AG04449 (cell line): ENCODE measurements at regions not wholly inside any gene's neighbourhood (a gene's known extent, or its start where the extent isn't known, plus 50 kb on each side); places are given as distances from the start of the nearest gene placed in this dataset.
"Not testable (repeated sequence)": the region's sequence is repeated elsewhere in the genome, so short reads cannot be mapped to it uniquely, and the experiment has no call there.

Experiments used
- CTCF ChIA-PET: fragments of 350-600 bp; formaldehyde crosslinking; extraction: SDS; loops from one replicate; lab custom pipeline; 2021; ENCODE audit warnings: antibody characterized with exemption; lab: Yijun Ruan, JAX
- POLR2A ChIA-PET: fragments of 400-600, 350-600 bp; formaldehyde crosslinking; extraction: SDS; loops from one replicate; lab custom pipeline; 2020; ENCODE audit warnings: antibody characterized with exemption, inconsistent platforms; lab: Yijun Ruan, JAX
- DNase-seq: peaks from one replicate; pipeline ENCODE4 v3.0.0-alpha.2; 2010; ENCODE audit warnings: low read depth, low spot score
- H3K4me3 ChIP-seq: 2 replicates; pipeline ENCODE4 v1.5.1; 2011; ENCODE audit warnings: low read depth, mild to moderate bottlenecking, control low read depth, low read length
- TF ChIP-seq, protein P1 (sequence below): IDR thresholded peaks from one replicate; pipeline ENCODE4 v1.5.1; 2011; ENCODE audit warnings: mild to moderate bottlenecking, moderate library complexity, low read length, control low read depth, inconsistent platforms; ENCODE audit not compliant: insufficient read depth; ENCODE audit errors: missing control alignments

DNA sequence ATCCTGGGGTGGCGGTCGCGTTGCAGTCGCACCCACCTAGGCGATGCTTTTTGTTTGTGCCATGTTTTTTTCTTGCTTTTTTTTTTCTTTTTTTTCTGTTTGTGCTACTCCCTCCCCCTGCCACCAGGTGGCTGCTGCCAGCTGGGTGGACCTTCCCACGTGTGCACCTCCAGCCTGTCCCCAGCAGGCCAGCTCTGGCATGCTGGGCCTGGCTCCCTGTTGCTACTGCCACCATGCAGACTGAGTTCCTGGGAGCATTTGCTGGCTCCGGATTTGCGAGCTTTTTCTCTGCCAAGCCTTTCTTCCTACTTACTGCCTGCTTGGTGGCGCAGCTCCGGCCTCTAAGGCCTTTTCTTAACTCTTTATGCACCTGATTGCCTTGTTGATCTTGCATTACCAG lies 161.2 kb upstream of the WDFY3 start:
- POLR2A ChIA-PET = no interaction called here
- CTCF ChIA-PET = interaction anchor here (1.0 to 2.1 kb wide), 4 partner anchors 10 to 20 kb away, joined by 3 to 5 read pairs (median 4); no protein-coding TSS in a partner anchor
- H3K4me3 ChIP-seq = no peak overlapping the region
- TF ChIP-seq, protein P1, sequence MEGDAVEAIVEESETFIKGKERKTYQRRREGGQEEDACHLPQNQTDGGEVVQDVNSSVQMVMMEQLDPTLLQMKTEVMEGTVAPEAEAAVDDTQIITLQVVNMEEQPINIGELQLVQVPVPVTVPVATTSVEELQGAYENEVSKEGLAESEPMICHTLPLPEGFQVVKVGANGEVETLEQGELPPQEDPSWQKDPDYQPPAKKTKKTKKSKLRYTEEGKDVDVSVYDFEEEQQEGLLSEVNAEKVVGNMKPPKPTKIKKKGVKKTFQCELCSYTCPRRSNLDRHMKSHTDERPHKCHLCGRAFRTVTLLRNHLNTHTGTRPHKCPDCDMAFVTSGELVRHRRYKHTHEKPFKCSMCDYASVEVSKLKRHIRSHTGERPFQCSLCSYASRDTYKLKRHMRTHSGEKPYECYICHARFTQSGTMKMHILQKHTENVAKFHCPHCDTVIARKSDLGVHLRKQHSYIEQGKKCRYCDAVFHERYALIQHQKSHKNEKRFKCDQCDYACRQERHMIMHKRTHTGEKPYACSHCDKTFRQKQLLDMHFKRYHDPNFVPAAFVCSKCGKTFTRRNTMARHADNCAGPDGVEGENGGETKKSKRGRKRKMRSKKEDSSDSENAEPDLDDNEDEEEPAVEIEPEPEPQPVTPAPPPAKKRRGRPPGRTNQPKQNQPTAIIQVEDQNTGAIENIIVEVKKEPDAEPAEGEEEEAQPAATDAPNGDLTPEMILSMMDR = peak; percentile 59
- DNase-seq = no peak

DNA sequence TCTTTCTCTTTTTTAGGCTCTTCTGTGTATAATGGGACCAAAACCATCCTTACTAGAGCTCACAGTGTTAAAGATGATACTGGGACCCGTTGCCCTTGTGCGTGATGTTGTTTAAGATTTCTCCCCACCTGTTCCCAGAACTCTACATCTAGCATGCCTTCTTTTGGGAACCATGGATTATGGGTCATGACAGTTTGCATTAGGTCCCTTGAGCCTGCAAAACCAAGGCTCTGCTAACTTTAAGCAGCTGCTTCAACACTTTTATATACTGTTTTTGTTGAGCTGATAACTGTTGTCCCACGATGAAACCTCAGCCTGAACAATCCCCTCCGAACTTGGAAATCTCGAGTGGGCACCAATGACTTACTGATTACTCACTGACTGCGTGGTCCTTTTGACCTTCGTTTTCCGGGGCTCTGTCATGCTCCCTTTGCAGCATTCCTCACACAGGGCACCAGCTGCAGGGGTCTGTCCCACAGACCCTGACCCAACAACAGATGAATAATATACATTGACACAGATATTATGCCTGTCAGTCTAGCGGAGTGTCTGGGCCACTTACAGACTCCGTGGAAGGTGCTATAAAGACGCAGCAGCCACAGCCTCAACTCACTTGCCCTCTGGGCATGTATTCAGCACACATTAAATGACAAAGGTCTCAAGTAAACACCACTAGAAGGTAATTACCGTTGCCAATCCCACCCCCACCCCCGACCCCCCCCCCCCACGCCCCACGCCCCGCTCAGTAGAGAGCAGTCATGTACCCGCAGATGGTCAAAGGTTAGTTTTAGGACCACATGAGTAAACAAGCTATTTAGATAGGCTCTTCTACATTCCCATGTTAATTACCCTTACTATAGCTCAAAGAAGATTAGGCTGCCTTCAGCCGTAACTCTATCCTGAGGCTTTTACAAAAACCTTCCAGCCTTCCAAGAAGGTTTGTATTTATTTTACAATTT lies 162.0 kb upstream of the WDFY3 start:
- POLR2A ChIA-PET = no interaction called here
- no peak overlapping the region for H3K4me3 ChIP-seq
- CTCF ChIA-PET = interaction anchor here (1.0 to 2.1 kb wide), 5 partner anchors 11 to 45 kb away, joined by 3 to 5 read pairs (median 3); no protein-coding TSS in a partner anchor
- DNase-seq = no peak
- TF ChIP-seq, protein P1 = no peak

DNA sequence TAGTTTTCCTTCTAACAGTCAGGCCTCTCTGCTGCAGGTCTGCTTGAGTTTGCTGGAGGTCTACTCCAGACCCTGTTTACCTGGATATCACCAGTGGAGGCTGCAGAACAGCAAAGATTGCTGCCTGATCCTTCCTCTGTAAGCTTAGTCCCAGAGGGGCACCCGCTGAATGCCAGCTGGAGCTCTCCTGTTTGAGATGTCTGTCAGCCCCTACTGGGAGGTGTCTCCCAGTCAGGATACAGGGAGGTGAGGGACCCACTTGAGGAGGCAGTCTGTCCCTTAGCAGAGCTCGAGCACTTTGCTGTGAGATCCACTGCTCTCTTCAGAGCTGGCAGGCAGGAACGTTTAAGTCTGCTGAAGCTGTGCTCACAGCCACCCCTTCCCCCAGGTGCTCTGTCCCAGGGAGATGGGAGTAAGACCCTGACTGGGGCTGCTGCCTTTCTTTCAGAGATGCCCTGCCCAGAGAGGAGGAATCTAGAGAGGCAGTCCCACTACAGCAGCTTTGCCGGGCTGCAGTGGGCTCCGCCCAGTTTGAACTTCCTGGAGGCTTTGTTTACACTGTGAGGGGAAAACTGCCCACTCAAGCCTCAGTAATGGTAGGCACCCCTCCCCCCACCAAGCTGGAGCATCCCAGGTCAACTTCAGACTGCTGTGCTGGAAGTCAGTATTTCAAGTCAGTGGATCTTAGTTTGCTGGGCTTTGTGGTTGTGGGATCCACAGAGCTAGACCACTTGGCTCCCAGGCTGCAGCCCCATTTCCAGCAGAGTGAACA lies 163.1 kb upstream of the WDFY3 start:
- POLR2A ChIA-PET, DNase-seq, H3K4me3 ChIP-seq: not testable (repeated sequence)
- CTCF ChIA-PET = interaction anchor here (0.6 to 2.1 kb wide), 5 partner anchors 16 to 45 kb away, joined by 3 to 5 read pairs (median 3); no protein-coding TSS in a partner anchor

DNA sequence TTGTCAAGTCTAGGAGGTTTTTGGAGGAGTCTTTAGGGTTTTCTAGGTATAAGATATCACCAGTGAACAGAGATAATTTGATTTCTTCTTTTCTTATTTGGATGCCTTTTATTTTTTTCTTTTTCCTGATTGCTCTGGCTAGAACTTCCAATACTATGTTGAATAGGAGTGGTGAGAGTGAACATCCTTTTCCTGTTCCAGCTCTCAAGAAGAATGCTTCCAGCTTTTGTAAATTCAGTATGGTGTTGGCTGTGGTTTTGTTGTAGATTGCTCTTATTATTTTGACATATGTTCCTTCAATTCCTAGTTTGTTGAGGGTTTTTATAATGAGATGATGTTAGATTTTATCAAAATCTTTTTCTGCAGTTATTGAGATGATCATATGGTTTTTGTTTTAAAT lies 165.6 kb upstream of the WDFY3 start:
- no peak overlapping the region for H3K4me3 ChIP-seq
- ChIA-PET CTCF (no interaction called here), POLR2A (no interaction called here)
- TF ChIP-seq, protein P1 = no peak
- DNase-seq = no peak

DNA sequence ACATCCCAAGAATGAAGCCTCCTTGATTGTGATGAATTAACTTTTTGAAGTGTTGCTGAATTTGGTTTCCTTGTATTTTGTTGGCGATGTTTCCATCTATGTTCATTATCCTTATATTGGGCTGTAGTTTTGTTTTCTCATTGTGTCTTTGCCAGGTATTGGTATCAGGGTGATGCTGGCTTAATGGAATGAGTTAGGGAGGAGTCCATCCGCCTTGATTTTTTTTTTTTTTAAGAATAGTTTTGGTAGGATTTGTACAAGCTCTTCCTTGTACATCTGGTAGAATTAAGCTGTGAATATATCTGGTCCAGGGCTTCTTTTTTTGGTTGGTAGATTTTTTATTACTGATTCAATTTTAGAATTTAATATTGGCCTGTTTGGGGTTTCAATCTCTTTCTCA lies 166.1 kb upstream of the WDFY3 start:
- ChIA-PET CTCF (interaction anchor here (1.0 kb wide), 1 partner anchor 15 kb away, joined by 3 read pairs; no protein-coding TSS in a partner anchor), POLR2A (no interaction called here)
- H3K4me3 ChIP-seq = no peak overlapping the region
- DNase-seq = no peak
- TF ChIP-seq, protein P1 = no peak

DNA sequence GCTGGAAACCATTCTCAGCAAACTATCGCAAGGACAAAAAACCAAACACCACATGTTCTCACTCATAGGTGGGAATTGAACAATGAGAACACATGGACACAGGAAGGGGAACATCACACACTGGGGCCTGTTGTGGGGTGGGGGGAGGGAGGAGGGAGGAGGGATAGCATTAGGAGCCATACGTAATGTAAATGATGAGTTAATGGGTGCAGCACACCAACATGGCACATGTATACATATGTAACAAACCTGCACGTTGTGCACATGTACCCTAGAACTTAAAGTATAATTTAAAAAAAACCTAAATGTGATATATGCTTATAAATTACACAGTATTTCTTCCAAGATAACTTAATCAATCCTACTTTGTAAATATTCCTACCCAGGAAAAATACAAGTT lies 173.3 kb upstream of the WDFY3 start:
- H3K4me3 ChIP-seq, DNase-seq, POLR2A ChIA-PET: not testable (repeated sequence)
- CTCF ChIA-PET = interaction anchor here (0.9 kb wide), 1 partner anchor 608 kb away, joined by 3 read pairs; no protein-coding TSS in a partner anchor

DNA sequence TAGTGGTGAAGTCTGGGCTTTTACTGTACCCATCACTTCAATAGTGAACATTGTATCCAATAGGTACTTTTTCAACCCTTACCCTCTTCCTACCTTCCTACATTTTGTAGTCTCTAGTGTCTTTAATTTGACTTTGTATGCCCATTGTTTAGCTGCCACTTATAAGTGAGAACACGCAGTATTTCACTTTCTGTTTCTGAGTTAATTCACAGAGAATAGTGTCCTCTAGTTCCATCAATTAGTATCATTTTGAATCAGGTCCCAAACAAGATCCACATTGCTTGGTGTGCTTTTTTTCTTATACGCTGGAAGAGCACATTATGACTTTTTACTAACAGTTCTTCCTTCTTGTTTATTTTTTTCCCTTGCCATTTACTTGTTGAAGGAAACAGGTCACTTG lies 176.0 kb upstream of the WDFY3 start:
- H3K4me3 ChIP-seq = no peak overlapping the region
- TF ChIP-seq, protein P1 = no peak
- no peak for DNase-seq
- CTCF ChIA-PET = interaction anchor here (1.4 to 1.8 kb wide), 2 partner anchors 26 to 605 kb away, joined by 3 to 6 read pairs; no protein-coding TSS in a partner anchor
- POLR2A ChIA-PET = no interaction called here
